ENCODE measurements at regions not wholly inside any gene's neighbourhood (a gene's known extent, or its start where the extent isn't known, plus 50 kb on each side); places are given as distances from the start of the nearest gene placed in this dataset.

- no peak for DNase-seq
Measured at GRCh38 chr11:127627629-127628457, 627.3 kb upstream of the KIRREL3 start.

GRCh38 chr11:127627204-127627603, 626.6 kb upstream of the KIRREL3 start:
- DNase-seq, result no peak

GRCh38 chr11:127625402-127625801, 624.8 kb upstream of the KIRREL3 start:
- DNase-seq, result no peak

- no peak for DNase-seq
Measured at GRCh38 chr11:127624306-127624856, 623.8 kb upstream of the KIRREL3 start.

DNA sequence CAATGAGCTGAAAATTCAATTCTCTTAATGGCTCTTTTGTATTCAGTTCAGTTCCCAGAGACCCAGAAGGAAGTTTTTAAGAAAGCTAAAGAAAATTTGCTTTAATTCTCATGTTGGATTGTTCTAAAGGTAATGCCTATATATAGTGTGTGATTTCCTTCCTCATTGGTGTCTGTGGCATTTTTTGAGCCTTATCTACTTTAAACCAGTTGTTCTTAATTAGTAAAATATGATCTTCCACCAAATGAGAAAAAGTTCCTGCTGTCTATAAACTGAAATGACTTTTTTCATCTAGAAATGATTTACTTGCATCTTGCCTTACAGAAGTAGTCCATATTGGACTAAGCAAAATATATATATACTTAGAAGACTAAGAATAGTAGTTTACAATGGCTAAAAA, 622.1 kb upstream of the KIRREL3 start:
- DNase-seq, result no peak

- DNase-seq, result no peak
Measured at GRCh38 chr11:127620671-127621070, 620.1 kb upstream of the KIRREL3 start.

- no peak for DNase-seq
Measured at GRCh38 chr11:127619946-127620345, 619.4 kb upstream of the KIRREL3 start.

- no peak for DNase-seq
Measured at GRCh38 chr11:127618721-127619120, 618.2 kb upstream of the KIRREL3 start.

GRCh38 chr11:127616158-127616557, 615.6 kb upstream of the KIRREL3 start:
- DNase-seq, result no peak

DNA sequence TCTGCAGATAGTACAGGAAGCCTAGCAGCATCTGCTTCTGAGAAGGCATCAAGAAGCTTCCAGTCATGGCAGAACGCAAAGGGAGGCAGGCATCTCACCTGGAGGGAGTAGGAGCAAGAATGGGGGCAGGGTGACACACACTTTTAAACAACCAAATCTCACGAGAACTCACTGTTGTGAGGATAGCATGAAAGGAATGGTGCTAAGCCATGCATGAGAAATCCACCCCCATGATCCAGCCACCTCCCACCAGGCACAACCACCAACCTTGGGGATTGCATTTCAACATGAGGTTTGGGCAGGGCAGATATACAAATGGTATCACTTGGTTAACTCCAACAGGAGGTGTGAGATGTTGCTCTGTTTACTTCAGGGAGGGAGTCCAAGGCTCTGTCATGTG, 612.0 kb upstream of the KIRREL3 start:
- DNase-seq, result no peak

- DNase-seq, result no peak
Measured at GRCh38 chr11:127609025-127609773, 608.6 kb upstream of the KIRREL3 start.

DNA sequence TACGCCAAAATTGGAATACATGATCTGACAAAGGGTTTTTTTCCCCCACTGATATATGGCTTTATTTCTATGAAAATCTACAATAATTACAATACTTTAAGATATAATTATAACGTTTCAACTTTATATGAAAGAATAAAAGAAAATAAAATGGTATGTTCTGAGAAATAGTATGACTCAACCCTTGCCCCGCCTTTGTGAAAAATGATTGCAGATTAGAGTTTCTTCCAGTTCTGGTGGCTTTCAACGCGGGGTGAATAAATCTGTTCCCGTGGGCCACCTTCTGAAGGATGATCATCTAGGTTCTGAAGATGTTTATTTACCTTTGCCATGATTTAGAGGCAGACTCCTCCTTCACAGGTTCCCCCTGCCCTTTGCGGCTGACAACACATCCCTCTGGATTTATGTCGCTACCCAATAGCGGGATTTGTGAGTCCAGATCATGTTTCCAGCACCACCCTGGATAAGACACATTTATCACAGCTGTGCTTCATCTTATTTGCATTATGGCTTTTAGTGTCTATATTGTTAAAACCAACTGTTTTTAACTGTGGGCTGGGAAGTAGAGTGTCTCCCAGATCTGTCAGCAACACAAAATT, 607.0 kb upstream of the KIRREL3 start:
- no peak for DNase-seq

DNA sequence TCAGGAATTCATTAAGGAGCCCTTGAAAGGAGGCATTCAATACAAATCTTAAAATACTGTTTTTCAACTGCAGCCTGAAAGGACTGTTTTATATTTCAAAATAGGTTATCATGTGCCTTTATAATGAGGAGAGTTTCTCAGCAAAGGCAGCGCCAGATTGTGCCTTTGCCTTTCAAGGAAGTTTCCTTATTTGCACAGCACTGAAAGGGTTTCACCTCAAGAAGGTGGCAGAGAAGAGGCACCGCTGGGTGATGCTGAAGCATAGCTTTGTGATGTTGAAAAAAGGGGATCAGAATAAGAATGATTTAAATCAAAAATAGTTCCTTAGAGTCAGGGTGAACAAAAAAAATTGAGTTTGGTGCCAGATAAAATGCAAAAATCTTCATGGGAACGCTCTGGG, 601.0 kb upstream of the KIRREL3 start:
- no peak for DNase-seq

- DNase-seq, result no peak
Measured at GRCh38 chr11:127600674-127601073, 600.1 kb upstream of the KIRREL3 start.

DNA sequence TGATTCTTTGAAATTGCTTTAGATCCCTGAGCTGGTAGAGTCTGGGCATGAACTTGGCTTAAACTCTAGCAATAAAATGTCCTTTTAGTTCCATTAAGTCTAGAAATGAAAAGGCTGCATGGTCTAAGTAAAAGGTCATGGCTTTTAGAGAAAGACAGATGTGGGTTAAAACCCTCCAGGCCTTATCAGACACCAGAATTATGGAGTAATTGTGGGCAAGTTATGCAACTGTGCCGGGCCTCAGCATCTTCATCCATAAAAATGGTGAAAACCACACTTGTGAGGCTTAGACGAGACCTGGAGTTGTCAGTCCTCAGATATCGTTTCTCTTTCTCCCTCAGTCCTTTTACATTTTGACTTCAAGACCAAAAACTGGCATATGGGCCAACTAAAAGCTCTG, 597.9 kb upstream of the KIRREL3 start:
- DNase-seq, result no peak

- no peak for DNase-seq
Measured at GRCh38 chr11:127596433-127596832, 595.9 kb upstream of the KIRREL3 start.

- DNase-seq, result no peak
Measured at GRCh38 chr11:127592371-127592770, 591.8 kb upstream of the KIRREL3 start.

DNA sequence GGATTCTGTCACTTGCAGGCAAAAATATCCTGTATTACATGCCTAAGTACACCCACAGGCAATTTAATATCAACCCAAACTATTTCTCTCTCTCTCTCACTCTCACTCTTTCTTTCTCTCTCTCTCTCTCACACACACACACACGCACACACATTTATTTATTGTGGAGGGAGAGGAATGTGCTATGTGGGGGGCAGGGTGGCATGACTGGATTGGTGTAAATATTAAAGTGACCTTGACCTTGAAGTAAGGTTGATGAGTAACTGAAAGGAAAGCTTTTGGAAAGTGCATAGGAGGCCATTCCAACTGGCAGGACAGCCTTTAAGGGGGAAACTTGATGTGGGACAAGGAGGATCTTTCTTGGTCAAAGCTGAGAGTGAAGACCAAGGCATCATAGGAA, 589.7 kb upstream of the KIRREL3 start:
- DNase-seq, result no peak

- DNase-seq, result no peak
Measured at GRCh38 chr11:127588431-127588830, 587.9 kb upstream of the KIRREL3 start.

DNA sequence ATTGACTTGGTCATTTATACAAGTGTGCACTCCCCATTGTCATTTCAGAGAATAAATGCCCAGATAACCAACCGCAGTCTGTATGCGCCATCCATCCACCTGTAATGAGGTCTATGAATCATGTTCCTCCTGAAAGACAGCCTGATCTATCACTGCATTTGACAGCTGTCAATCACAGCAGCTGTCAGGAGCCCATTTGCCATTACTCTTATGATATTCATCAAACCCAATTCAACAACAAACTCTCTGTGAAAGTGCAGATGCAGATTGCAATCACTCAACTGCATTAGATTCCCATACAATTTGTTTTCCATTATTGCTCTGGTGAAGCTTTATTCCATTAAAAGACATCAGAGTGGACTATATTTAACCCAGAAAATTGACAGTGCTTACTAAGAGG, 586.9 kb upstream of the KIRREL3 start:
- DNase-seq, result no peak

GRCh38 chr11:127576210-127576609, 575.6 kb upstream of the KIRREL3 start:
- DNase-seq, result no peak

DNA sequence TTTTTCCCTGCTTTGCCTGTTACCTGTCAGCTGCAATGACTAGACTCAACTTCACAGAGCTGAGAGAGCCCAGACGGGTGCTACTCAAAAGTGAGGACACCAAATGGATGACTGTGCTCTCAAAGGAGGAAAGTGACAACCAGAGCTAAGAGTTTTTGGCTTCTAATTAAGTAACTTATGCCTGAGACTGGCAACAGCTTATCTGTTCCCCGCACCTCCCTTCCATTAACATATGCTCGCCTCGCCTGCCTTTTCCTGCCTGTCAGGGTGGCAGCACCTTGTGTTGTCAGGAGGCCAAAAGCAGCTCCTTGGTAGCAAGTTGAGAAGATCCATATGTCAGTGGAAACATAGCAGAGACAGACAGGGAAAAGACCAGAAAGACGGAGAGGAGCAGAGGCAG, 573.9 kb upstream of the KIRREL3 start:
- DNase-seq, result no peak

DNA sequence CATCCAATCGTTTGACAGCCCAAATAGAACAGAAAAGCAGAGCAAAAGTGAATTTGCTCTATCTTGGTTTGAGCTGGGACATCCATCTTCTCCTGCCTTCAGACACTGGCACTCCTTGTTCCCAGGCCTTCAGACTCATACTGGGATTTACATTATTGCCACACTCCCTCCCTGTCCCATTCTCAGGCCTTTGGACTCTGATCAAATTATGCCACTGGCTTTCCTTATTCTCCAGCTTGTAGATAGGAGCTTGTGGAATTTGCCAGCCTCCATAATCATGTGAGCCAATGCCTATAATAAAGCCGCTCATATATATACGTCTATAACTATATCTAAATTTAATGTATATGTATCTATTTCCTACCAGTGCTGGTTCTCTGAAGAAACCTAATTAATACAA, 568.3 kb upstream of the KIRREL3 start:
- no peak for DNase-seq
